ENCODE measurements at regions not wholly inside any gene's neighbourhood (a gene's known extent, or its start where the extent isn't known, plus 50 kb on each side); places are given as distances from the start of the nearest gene placed in this dataset.
"Not testable (repeated sequence)": the region's sequence is repeated elsewhere in the genome, so short reads cannot be mapped to it uniquely, and the experiment has no call there.

- no peak overlapping the region for H3K4me3 Mint-ChIP-seq
- no peak overlapping the region for H3K27ac Mint-ChIP-seq
- H3K4me1 Mint-ChIP-seq (ENCODE audit: low read depth) = no peaks in the 10 kb centered on the region
- no peaks in the 10 kb centered on the region for H3K27me3 Mint-ChIP-seq (ENCODE audit: insufficient read depth)
- H3K9me3 Mint-ChIP-seq = no peaks in the 10 kb centered on the region
- H3K36me3 Mint-ChIP-seq (ENCODE audit: low read depth) = no peaks in the 10 kb centered on the region
- no peak for DNase-seq (ENCODE audit: low spot score)
- intact Hi-C loops (cut with micrococcal nuclease) = no loop called here
Observed at GRCh38 chr16:26826500-26826899, 240.2 kb upstream of the C16orf82 start.

GRCh38 chr16:26827386-26827785, 239.3 kb upstream of the C16orf82 start:
- no peaks in the 10 kb centered on the region for H3K4me1 Mint-ChIP-seq (ENCODE audit: low read depth)
- H3K4me3 Mint-ChIP-seq = no peak overlapping the region
- peaks cover under 1% of the 10 kb centered on the region for H3K27me3 Mint-ChIP-seq (ENCODE audit: insufficient read depth)
- H3K36me3 Mint-ChIP-seq (ENCODE audit: low read depth) = no peaks in the 10 kb centered on the region
- no peak for DNase-seq (ENCODE audit: low spot score)
- intact Hi-C loops (cut with micrococcal nuclease) = no loop called here
- H3K27ac Mint-ChIP-seq = no peak overlapping the region
- no peaks in the 10 kb centered on the region for H3K9me3 Mint-ChIP-seq

DNA sequence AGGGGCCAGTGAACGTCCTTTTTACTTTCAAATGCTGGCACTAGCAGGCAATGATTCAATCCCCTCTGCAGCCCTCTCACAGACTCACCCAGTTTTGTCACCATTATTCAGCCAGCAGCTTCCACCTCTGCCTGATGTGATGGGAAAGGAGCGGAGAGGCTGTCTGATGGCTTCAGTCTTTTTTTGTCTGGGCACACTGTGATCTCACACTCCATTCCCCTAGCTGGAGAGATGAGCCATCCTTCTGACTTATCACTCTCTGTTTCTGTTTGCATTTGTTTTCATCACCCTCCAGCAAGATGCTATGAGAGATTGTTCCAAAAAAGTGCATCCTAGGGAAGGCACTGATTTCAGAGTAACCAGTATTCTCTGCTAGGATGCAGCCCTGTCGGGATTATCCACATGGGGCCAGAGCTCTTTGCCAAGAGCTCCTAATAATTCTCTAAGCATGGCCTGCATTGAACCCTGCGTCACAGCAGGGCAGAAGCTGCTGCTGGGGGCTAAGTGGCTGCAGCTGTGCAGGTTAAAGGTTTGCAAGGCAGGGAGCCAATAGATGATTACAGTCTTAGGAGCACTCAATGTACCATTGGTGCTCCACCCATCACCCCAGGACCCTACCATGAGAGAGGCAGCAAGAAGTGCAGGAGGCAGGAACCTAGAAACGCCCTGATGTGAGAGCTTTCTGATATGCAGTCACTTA, 236.1 kb upstream of the C16orf82 start:
- Mint-ChIP-seq H3K36me3 (ENCODE audit: low read depth) (no peaks in the 10 kb centered on the region), H3K27me3 (ENCODE audit: insufficient read depth) (peaks cover 13% of the 10 kb centered on the region), H3K9me3 (no peaks in the 10 kb centered on the region), H3K27ac (no peak overlapping the region), H3K4me3 (no peak overlapping the region), H3K4me1 (ENCODE audit: low read depth) (no peaks in the 10 kb centered on the region)
- intact Hi-C loops (cut with micrococcal nuclease) = no loop called here
- no peak for DNase-seq (ENCODE audit: low spot score)

- H3K4me3 Mint-ChIP-seq; H3K27ac Mint-ChIP-seq; H3K36me3 Mint-ChIP-seq (ENCODE audit: low read depth); intact Hi-C loops (cut with micrococcal nuclease); H3K9me3 Mint-ChIP-seq; DNase-seq (ENCODE audit: low spot score); H3K4me1 Mint-ChIP-seq (ENCODE audit: low read depth): not testable (repeated sequence)
- H3K27me3 Mint-ChIP-seq (ENCODE audit: insufficient read depth) = peaks cover 13% of the 10 kb centered on the region
Observed at GRCh38 chr16:26836114-26836513, 230.6 kb upstream of the C16orf82 start.

DNA sequence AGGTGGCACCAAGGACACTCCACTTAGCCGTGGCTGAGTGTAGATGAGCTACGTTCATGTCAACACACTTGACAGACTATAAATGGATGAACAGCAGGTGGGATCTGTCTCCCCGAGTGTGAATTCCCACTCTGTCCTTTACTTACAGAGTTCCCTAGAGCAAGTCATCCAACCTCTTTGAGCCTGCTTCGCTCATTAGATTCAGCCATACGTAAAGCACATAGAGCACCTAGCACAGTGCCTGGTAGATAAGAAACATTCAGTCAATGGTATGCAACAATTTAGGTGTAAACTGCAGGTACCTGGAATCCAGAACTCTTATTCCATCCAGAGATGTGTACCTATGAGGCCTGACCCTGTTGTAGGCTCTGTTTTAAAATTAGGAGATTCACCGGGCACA, 227.8 kb upstream of the C16orf82 start:
- Mint-ChIP-seq H3K27ac (no peak overlapping the region), H3K4me1 (ENCODE audit: low read depth) (no peaks in the 10 kb centered on the region), H3K4me3 (no peak overlapping the region), H3K36me3 (ENCODE audit: low read depth) (no peaks in the 10 kb centered on the region), H3K27me3 (ENCODE audit: insufficient read depth) (peaks cover under 1% of the 10 kb centered on the region), H3K9me3 (no peaks in the 10 kb centered on the region)
- intact Hi-C loops (cut with micrococcal nuclease) = no loop called here
- DNase-seq (ENCODE audit: low spot score) = no peak

DNA sequence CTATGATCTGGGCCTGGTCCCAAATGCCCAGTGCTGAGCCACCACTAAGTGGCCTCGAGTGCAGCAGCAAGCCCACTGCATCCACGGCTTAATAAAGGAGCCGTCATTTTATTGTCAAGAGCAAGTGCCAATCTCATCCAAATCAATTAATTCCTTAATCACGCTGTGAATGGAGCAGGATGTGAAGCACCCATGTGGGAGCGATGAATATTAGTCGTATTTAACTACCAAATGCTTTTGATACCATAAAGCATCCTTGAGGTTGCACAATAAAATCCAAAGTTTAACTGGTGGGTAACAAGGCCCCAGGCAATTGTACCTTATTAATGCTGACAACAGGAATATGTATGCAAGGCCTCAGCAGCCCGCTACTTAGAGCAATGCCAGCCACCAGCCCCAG, 226.0 kb upstream of the C16orf82 start:
- intact Hi-C loops (cut with micrococcal nuclease) = no loop called here
- Mint-ChIP-seq H3K4me3 (no peak overlapping the region), H3K9me3 (no peaks in the 10 kb centered on the region), H3K27ac (no peak overlapping the region), H3K27me3 (ENCODE audit: insufficient read depth) (no peaks in the 10 kb centered on the region), H3K36me3 (ENCODE audit: low read depth) (no peaks in the 10 kb centered on the region), H3K4me1 (ENCODE audit: low read depth) (no peaks in the 10 kb centered on the region)
- no peak for DNase-seq (ENCODE audit: low spot score)

- no peaks in the 10 kb centered on the region for H3K36me3 Mint-ChIP-seq (ENCODE audit: low read depth)
- H3K4me1 Mint-ChIP-seq (ENCODE audit: low read depth) = no peaks in the 10 kb centered on the region
- no peaks in the 10 kb centered on the region for H3K27me3 Mint-ChIP-seq (ENCODE audit: insufficient read depth)
- intact Hi-C loops (cut with micrococcal nuclease) = no loop called here
- no peak overlapping the region for H3K4me3 Mint-ChIP-seq
- DNase-seq (ENCODE audit: low spot score) = no peak
- no peak overlapping the region for H3K27ac Mint-ChIP-seq
- peaks cover 19% of the 10 kb centered on the region for H3K9me3 Mint-ChIP-seq
Observed at GRCh38 chr16:26856271-26856670, 210.5 kb upstream of the C16orf82 start.

DNA sequence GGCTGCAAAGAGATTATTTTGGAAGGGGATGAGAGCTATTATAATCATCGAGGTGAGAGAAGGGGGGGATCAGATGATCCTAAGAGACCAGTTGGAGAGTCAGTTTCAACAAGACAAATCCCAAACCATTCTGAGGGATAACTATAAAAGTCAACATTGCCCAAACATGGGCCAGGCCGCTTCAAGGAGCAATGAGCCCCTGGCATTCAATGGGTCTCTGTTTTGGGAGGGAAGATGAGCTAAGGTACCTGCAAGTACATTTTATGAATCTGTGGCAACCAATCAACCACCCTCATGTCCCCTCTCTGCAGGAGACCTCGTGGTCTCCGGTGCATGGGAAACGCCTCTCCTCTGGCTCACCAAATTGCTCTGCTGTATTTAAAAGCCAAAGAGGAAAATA, 209.9 kb upstream of the C16orf82 start:
- no peaks in the 10 kb centered on the region for H3K27me3 Mint-ChIP-seq (ENCODE audit: insufficient read depth)
- intact Hi-C loops (cut with micrococcal nuclease) = no loop called here
- H3K4me3 Mint-ChIP-seq = no peak overlapping the region
- H3K9me3 Mint-ChIP-seq = peaks cover 24% of the 10 kb centered on the region
- H3K36me3 Mint-ChIP-seq (ENCODE audit: low read depth) = no peaks in the 10 kb centered on the region
- no peak overlapping the region for H3K27ac Mint-ChIP-seq
- no peak for DNase-seq (ENCODE audit: low spot score)
- H3K4me1 Mint-ChIP-seq (ENCODE audit: low read depth) = no peaks in the 10 kb centered on the region

DNA sequence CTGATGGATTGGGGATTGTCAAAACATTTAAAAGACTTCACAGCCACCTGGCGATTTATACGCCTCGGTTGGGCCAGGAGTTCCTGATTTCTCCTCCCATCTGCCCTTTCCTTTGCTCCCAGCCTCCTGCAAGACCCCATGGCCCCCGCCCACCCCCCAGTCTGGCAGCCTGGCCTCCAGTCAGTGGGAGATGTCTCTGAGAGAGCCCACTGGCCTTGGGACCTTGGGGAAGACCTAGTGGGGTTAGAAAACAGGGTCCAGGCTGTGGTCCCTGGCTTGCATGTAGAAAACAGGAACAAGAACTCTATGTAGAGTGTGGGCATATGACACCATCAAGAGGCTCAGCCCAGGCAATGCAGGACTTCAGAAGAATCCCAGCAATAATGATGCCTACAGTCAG, 209.4 kb upstream of the C16orf82 start:
- Mint-ChIP-seq H3K9me3 (peaks cover 25% of the 10 kb centered on the region), H3K4me3 (no peak overlapping the region), H3K36me3 (ENCODE audit: low read depth) (no peaks in the 10 kb centered on the region), H3K4me1 (ENCODE audit: low read depth) (no peaks in the 10 kb centered on the region), H3K27me3 (ENCODE audit: insufficient read depth) (no peaks in the 10 kb centered on the region), H3K27ac (no peak overlapping the region)
- intact Hi-C loops (cut with micrococcal nuclease) = no loop called here
- no peak for DNase-seq (ENCODE audit: low spot score)

DNA sequence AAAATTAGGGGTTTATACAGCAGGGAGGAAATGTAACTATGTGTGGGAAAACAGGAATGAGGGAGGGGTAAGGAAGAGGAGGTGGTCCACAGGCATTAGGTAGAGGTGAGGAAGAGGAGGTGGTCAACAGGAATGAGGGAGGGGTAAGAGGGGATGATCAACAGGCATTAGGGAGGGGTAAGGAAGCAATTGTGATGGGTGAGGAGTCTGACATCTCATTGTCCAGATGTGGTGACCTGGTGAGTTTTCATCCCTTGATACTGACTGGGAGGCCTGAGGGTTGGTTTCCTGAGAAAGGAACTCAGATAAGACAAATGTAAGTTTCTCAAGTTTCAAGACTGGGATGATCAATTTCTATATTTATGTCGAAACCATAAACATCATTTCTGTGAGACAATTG, 206.2 kb upstream of the C16orf82 start:
- intact Hi-C loops (cut with micrococcal nuclease) = no loop called here
- no peak overlapping the region for H3K27ac Mint-ChIP-seq
- no peaks in the 10 kb centered on the region for H3K36me3 Mint-ChIP-seq (ENCODE audit: low read depth)
- H3K4me3 Mint-ChIP-seq = no peak overlapping the region
- H3K4me1 Mint-ChIP-seq (ENCODE audit: low read depth) = no peaks in the 10 kb centered on the region
- DNase-seq (ENCODE audit: low spot score) = no peak
- peaks cover 25% of the 10 kb centered on the region for H3K9me3 Mint-ChIP-seq
- H3K27me3 Mint-ChIP-seq (ENCODE audit: insufficient read depth) = peaks cover 1% of the 10 kb centered on the region

GRCh38 chr16:26863931-26864330, 202.8 kb upstream of the C16orf82 start:
- Mint-ChIP-seq H3K4me1 (ENCODE audit: low read depth) (no peaks in the 10 kb centered on the region), H3K9me3 (peaks cover 22% of the 10 kb centered on the region), H3K27me3 (ENCODE audit: insufficient read depth) (peaks cover 1% of the 10 kb centered on the region)

DNA sequence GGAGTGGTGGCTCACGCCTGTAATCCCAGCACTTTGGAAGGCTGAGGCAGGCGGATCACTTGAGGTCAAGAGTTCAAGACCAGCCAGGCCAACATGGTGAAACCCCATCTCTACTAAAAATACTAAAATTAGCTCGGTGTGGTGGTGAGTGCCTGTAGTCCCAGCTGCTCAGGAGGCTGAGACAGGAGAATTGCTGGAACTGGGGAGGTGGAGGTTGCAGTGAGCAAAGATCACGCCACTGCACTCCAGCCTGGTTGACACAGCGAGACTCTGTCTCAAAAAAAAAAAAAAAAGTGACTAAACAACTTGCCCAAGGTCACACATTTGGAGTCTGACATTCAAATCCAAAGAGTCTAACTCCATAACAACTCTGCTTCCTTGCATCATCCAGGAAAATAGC, 192.4 kb upstream of the C16orf82 start:
- H3K4me3 Mint-ChIP-seq; intact Hi-C loops (cut with micrococcal nuclease); H3K9me3 Mint-ChIP-seq; H3K4me1 Mint-ChIP-seq (ENCODE audit: low read depth); H3K27me3 Mint-ChIP-seq (ENCODE audit: insufficient read depth); DNase-seq (ENCODE audit: low spot score); H3K36me3 Mint-ChIP-seq (ENCODE audit: low read depth); H3K27ac Mint-ChIP-seq: not testable (repeated sequence)

More at GRCh38 chr16:26863931-26864330, 202.8 kb upstream of the C16orf82 start:
- intact Hi-C loops (cut with micrococcal nuclease) = no loop called here
- H3K36me3 Mint-ChIP-seq (ENCODE audit: low read depth) = no peaks in the 10 kb centered on the region
- no peak overlapping the region for H3K27ac Mint-ChIP-seq
- no peak for DNase-seq (ENCODE audit: low spot score)
- no peak overlapping the region for H3K4me3 Mint-ChIP-seq

- Mint-ChIP-seq H3K27ac (no peak overlapping the region), H3K9me3 (no peaks in the 10 kb centered on the region), H3K36me3 (ENCODE audit: low read depth) (no peaks in the 10 kb centered on the region), H3K4me3 (no peak overlapping the region), H3K4me1 (ENCODE audit: low read depth) (no peaks in the 10 kb centered on the region), H3K27me3 (ENCODE audit: insufficient read depth) (no peaks in the 10 kb centered on the region)
- DNase-seq (ENCODE audit: low spot score) = no peak
- intact Hi-C loops (cut with micrococcal nuclease) = no loop called here
Observed at GRCh38 chr16:26877421-26877820, 189.3 kb upstream of the C16orf82 start.

GRCh38 chr16:26885674-26886073, 181.1 kb upstream of the C16orf82 start:
- Mint-ChIP-seq H3K36me3 (ENCODE audit: low read depth) (no peaks in the 10 kb centered on the region), H3K27ac (no peak overlapping the region), H3K27me3 (ENCODE audit: insufficient read depth) (peaks cover 10% of the 10 kb centered on the region), H3K4me3 (no peak overlapping the region), H3K4me1 (ENCODE audit: low read depth) (no peaks in the 10 kb centered on the region), H3K9me3 (no peaks in the 10 kb centered on the region)
- intact Hi-C loops (cut with micrococcal nuclease) = no loop called here
- DNase-seq (ENCODE audit: low spot score) = no peak
